Glutamatergic neuron (in vitro differentiated cells): ENCODE measurements at regions not wholly inside any gene's neighbourhood (a gene's known extent, or its start where the extent isn't known, plus 50 kb on each side); places are given as distances from the start of the nearest gene placed in this dataset.
"Not testable (repeated sequence)": the region's sequence is repeated elsewhere in the genome, so short reads cannot be mapped to it uniquely, and the experiment has no call there.

Experiments used
- DNase-seq: peaks from one replicate; pipeline ENCODE4 v3.0.0; 2022
- H3K27ac Mint-ChIP-seq: one replicate; pipeline ENCODE4 v1.8.0; 2020; ENCODE audit warnings: mild to moderate bottlenecking, mixed read lengths, inconsistent platforms; ENCODE audit not compliant: unreplicated experiment
- H3K27me3 Mint-ChIP-seq: one replicate; pipeline ENCODE4 v1.8.0; 2020; ENCODE audit warnings: mild to moderate bottlenecking, moderate library complexity, mixed read lengths, inconsistent platforms; ENCODE audit not compliant: unreplicated experiment
- H3K36me3 Mint-ChIP-seq: one replicate; pipeline ENCODE4 v1.8.0; 2020; ENCODE audit warnings: mild to moderate bottlenecking, mixed read lengths, inconsistent platforms; ENCODE audit not compliant: unreplicated experiment
- H3K4me1 Mint-ChIP-seq: one replicate; pipeline ENCODE4 v1.8.0; 2020; ENCODE audit warnings: mild to moderate bottlenecking, low read depth, mixed read lengths, inconsistent platforms; ENCODE audit not compliant: unreplicated experiment
- H3K4me3 Mint-ChIP-seq: one replicate; pipeline ENCODE4 v1.8.0; 2020; ENCODE audit warnings: mild to moderate bottlenecking, mixed read lengths, inconsistent platforms; ENCODE audit not compliant: unreplicated experiment
- H3K9me3 Mint-ChIP-seq: one replicate; pipeline ENCODE4 v1.8.0; 2020; ENCODE audit warnings: mild to moderate bottlenecking, moderate library complexity, mixed read lengths, inconsistent platforms; ENCODE audit not compliant: unreplicated experiment
- TF ChIP-seq, protein P1 (sequence below): fragments of 200-600 bp; sonication (generic); IDR thresholded peaks from one replicate; pipeline ENCODE4 v1.5.0; 2021; ENCODE audit not compliant: partially characterized antibody, unreplicated experiment

DNA sequence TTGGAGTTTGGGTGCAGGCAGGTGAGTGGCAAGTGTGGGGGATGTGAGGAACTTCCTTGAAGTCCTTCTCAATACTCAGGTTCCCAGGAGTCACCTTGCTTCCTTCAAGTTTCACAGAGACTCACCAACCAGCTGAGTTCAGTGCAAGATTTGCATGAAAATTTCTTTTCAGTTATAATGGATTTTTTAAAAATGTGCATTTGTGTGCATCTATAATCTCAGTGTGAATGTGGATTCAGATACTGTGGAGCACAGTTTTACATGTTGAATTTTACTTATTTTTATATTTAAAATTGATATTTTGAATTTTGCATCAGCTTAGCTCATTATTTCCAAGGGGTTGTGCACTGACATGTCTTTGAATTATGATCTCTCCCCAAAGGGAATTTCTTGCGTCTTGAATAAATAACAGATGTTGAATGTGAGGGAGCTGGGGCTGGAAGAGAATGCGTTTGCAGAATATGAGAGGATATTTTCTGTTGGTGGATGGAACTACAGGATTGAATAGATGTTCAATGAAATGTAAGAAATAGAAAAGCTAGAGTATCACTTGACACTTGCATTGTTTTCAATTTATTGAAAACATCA is 184.3 kb downstream of the RPRM start:
- Mint-ChIP-seq H3K4me1 (peaks cover 13% of the 10 kb centered on the region), H3K27ac (no peak overlapping the region), H3K9me3 (no peaks in the 10 kb centered on the region), H3K27me3 (no peaks in the 10 kb centered on the region), H3K4me3 (no peak overlapping the region), H3K36me3 (no peaks in the 10 kb centered on the region)
- TF ChIP-seq, protein P1, sequence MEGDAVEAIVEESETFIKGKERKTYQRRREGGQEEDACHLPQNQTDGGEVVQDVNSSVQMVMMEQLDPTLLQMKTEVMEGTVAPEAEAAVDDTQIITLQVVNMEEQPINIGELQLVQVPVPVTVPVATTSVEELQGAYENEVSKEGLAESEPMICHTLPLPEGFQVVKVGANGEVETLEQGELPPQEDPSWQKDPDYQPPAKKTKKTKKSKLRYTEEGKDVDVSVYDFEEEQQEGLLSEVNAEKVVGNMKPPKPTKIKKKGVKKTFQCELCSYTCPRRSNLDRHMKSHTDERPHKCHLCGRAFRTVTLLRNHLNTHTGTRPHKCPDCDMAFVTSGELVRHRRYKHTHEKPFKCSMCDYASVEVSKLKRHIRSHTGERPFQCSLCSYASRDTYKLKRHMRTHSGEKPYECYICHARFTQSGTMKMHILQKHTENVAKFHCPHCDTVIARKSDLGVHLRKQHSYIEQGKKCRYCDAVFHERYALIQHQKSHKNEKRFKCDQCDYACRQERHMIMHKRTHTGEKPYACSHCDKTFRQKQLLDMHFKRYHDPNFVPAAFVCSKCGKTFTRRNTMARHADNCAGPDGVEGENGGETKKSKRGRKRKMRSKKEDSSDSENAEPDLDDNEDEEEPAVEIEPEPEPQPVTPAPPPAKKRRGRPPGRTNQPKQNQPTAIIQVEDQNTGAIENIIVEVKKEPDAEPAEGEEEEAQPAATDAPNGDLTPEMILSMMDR = no peak
- DNase-seq = no peak

DNA sequence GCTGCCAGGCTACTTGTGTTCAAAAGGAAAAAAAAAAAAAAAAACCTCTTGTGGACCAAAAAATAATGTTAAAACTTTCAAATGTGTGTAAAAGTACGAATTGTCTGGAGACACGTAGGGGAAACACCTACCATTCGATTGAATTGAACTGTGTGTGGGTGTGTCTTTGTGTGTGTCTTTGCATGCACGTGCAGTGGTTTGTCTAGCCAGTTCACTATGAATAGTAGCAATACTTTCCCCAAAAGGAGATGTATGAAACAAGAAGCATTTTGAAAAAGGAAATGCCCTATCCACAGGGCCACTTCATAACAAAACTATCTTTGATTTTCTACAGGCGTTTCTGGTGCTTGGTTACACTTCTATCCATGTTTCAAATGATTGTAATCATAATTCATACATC is 186.8 kb downstream of the RPRM start:
- TF ChIP-seq, protein P1 = no peak
- Mint-ChIP-seq H3K27me3 (peaks cover 2% of the 10 kb centered on the region), H3K36me3 (no peaks in the 10 kb centered on the region), H3K9me3 (no peaks in the 10 kb centered on the region), H3K4me3 (no peak overlapping the region), H3K4me1 (peaks cover 2% of the 10 kb centered on the region), H3K27ac (no peak overlapping the region)
- DNase-seq = no peak

DNA sequence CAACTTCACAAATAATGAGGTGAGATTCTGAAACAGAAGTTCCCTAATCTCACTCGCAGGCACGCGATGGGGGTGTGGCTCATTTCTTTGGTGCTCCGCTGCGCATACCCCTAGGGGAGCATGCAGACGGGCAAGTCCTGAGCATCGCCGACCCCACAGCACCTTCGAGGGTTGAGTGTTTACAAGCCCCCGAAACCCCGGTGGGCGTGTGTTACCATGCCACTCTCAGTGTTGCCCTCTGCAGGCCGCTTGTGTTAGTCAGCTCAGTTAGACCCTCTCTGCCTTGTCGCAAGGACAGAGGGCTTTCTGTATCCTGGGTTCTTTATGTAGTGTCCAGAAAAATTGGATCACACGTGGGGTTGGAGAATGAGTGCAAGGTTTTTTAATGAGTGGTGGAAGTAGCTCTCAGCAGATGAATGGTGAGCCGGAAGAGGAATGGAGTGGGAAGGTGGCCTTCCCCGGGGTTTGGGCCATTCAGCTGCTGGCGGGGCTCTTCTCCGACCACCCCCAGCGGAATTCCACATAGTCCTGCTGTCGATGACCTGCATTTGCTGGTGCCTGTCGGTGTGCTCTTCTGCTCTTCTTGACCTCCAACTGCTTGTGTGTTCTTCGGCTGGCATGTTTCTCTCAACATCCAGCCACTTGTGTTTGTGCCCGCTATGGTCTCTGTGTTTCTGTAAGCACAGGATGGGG is 191.3 kb downstream of the RPRM start:
- no peak overlapping the region for H3K4me3 Mint-ChIP-seq
- no peak for DNase-seq
- peaks cover 2% of the 10 kb centered on the region for H3K27me3 Mint-ChIP-seq

DNA sequence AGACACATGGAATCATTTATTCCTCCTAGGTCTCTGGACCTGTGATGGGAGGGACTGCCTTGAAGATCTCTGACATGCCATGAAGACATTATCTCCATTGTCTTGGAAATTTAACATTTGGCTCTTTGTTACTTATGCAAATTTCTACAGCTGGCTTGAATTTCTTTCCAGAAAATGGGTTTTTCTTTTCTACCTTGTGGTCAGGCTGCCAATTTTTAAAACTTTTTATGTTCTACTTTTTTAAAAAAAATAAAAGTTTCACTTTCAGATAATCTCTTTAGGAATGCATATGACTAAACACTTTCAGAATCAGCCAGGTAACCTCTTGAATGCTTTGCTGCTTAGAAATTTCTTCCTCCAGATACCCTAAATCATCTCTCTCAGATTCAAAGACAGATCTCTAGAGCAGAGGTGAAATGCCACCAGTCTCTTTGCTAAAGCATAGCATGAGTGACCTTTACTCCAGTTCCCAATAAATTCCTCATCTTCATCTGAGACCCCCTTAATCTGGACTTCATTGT is 209.6 kb downstream of the RPRM start:
- no peak overlapping the region for H3K27ac Mint-ChIP-seq
- H3K4me3 Mint-ChIP-seq = no peak overlapping the region
- TF ChIP-seq, protein P1 = no peak
- no peak for DNase-seq
- H3K9me3 Mint-ChIP-seq = no peaks in the 10 kb centered on the region
- H3K4me1 Mint-ChIP-seq = no peaks in the 10 kb centered on the region
- no peaks in the 10 kb centered on the region for H3K36me3 Mint-ChIP-seq
- no peaks in the 10 kb centered on the region for H3K27me3 Mint-ChIP-seq

More for the DNA sequence above, 191.3 kb downstream of the RPRM start:
- no peaks in the 10 kb centered on the region for H3K36me3 Mint-ChIP-seq
- no peaks in the 10 kb centered on the region for H3K9me3 Mint-ChIP-seq
- H3K4me1 Mint-ChIP-seq = no peaks in the 10 kb centered on the region
- TF ChIP-seq, protein P1 = no peak
- H3K27ac Mint-ChIP-seq = no peak overlapping the region

DNA sequence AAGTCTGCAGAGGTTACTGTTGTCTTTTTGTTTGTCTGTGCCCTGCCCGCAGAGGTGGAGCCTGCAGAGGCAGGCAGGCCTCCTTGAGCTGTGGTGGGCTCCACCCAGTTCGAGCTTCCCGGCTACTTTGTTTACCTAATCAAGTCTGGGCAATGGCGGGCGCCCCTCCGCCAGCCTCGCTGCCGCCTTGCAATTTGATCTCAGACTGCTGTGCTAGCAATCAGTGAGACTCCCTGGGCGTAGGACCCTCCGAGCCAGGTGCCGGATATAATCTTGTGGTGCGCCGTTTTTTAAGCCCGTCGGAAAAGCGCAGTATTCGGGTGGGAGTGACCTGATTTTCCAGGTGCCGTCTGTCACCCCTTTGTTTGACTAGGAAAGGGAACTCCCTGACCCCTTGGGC is 221.7 kb downstream of the RPRM start:
- not testable (repeated sequence) for H3K27ac Mint-ChIP-seq, H3K36me3 Mint-ChIP-seq, H3K4me3 Mint-ChIP-seq, DNase-seq, H3K27me3 Mint-ChIP-seq, H3K9me3 Mint-ChIP-seq, H3K4me1 Mint-ChIP-seq

DNA sequence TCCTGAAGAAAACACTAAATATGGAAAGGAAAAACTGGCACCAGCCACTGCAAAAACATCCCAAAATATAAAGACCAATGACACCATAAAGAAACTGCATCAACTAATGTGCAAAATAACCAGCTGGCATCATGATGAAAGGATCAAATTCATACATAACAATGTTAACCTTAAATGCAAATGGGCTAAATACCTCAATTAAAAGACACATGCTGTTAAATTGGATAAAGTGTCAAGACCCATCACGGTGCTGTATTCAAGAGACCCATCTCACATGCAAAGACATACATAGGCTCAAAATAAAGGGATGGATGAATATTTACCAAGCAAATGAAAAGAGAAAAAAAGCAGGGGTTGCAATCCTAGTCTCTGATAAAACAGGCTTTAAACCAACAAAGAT is 231.9 kb downstream of the RPRM start:
- not testable (repeated sequence) for H3K27ac Mint-ChIP-seq

More for the DNA sequence above, 231.9 kb downstream of the RPRM start:
- not testable (repeated sequence) for H3K9me3 Mint-ChIP-seq, DNase-seq, H3K36me3 Mint-ChIP-seq, H3K27me3 Mint-ChIP-seq, H3K4me3 Mint-ChIP-seq, H3K4me1 Mint-ChIP-seq
